ENCODE measurements at regions not wholly inside any gene's neighbourhood (a gene's known extent, or its start where the extent isn't known, plus 50 kb on each side); places are given as distances from the start of the nearest gene placed in this dataset.
A peak's percentile ranks its signal among the peaks of the same experiment; 100 is the strongest.

- DNase-seq (no peak), ATAC-seq (ENCODE audit: low FRiP score in 2 of 2) (no peak)
- H3K4me1 ChIP-seq, result peaks cover 0 to 7% (median 2%) of the 10 kb centered on the region in 4 donors
- WGBS, 2 donors, result 61% methylated on average over 2 of the region's 2 CpGs
- H3K36me3 ChIP-seq, result no peaks in the 10 kb centered on the region
- H3K4me3 ChIP-seq, result no peak overlapping the region
- no peak overlapping the region for H3K27ac ChIP-seq
- TF ChIP-seq POLR2AphosphoS5 (IDR thresholded peaks at IDR 0.05), result no peak
- no peak for TF ChIP-seq EP300 (IDR thresholded peaks at IDR 0.05)
- no peak for TF ChIP-seq POLR2A (IDR thresholded peaks at IDR 0.05)
- TF ChIP-seq, protein P1, sequence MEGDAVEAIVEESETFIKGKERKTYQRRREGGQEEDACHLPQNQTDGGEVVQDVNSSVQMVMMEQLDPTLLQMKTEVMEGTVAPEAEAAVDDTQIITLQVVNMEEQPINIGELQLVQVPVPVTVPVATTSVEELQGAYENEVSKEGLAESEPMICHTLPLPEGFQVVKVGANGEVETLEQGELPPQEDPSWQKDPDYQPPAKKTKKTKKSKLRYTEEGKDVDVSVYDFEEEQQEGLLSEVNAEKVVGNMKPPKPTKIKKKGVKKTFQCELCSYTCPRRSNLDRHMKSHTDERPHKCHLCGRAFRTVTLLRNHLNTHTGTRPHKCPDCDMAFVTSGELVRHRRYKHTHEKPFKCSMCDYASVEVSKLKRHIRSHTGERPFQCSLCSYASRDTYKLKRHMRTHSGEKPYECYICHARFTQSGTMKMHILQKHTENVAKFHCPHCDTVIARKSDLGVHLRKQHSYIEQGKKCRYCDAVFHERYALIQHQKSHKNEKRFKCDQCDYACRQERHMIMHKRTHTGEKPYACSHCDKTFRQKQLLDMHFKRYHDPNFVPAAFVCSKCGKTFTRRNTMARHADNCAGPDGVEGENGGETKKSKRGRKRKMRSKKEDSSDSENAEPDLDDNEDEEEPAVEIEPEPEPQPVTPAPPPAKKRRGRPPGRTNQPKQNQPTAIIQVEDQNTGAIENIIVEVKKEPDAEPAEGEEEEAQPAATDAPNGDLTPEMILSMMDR (IDR thresholded peaks at IDR 0.05), result no peak
- no peaks in the 10 kb centered on the region for H3K9me3 ChIP-seq
- no peaks in the 10 kb centered on the region for H3K27me3 ChIP-seq
These were observed 752.1 kb downstream of the LTN1 start for GRCh38 chr21:28240586-28240985.

DNA sequence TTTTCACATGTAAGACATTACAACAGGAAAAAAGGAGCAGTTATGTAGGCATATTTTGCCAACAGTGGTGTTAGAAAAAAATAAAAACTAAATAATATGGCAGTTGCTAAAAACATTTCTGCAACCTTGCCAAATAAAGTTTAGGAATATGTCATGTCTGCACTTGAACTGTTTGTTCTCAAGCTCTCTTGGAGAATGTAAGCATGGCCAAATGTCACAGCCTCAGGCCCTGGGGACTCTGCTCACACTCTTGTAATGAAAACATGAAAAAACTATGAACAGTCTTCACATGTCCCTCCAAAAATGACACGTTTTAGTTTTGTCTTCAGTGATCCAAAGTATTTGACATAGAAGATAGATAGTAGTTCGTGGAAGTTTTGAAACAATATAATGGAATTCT is 753.3 kb downstream of the LTN1 start:
- no peak for ATAC-seq (ENCODE audit: low FRiP score in 2 of 2)
- H3K27ac ChIP-seq, result no peak overlapping the region
- H3K9me3 ChIP-seq, result no peaks in the 10 kb centered on the region
- peaks cover 0 to 14% (median 4%) of the 10 kb centered on the region in 4 donors for H3K4me1 ChIP-seq
- no peak for TF ChIP-seq POLR2A (IDR thresholded peaks at IDR 0.05)
- no peak for TF ChIP-seq POLR2AphosphoS5 (IDR thresholded peaks at IDR 0.05)
- TF ChIP-seq, protein P1 (IDR thresholded peaks at IDR 0.05), result no peak
- no peak for TF ChIP-seq EP300 (IDR thresholded peaks at IDR 0.05)
- no peak for DNase-seq
- H3K36me3 ChIP-seq, result no peaks in the 10 kb centered on the region
- WGBS, 2 donors, result 47 to 48% methylated on average over 2 of the region's 2 CpGs
- H3K27me3 ChIP-seq, result no peaks in the 10 kb centered on the region
- H3K4me3 ChIP-seq, result no peak overlapping the region

DNA sequence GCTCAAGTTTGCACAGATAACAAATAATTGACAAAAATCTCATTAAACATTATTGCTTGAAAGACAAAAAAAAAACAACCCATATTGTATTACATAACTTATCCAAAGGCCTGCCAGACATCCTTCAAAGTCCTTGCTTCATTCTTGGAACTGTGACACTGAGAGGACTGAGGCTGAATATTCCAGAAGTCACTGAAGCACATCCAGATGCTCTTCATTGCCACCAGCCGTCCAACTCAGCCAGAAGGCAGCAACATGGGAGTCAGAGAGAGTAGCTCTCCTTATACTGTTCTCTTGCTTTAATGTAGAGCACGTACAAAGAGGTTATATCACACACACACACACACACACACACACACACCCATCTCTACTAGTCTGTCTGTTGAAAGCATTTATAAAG is 755.0 kb downstream of the LTN1 start:
- H3K27ac ChIP-seq, result no peak overlapping the region
- TF ChIP-seq POLR2A (IDR thresholded peaks at IDR 0.05), result no peak
- TF ChIP-seq POLR2AphosphoS5 (IDR thresholded peaks at IDR 0.05), result no peak
- TF ChIP-seq, protein P1 (IDR thresholded peaks at IDR 0.05), result no peak
- TF ChIP-seq EP300 (IDR thresholded peaks at IDR 0.05), result no peak
- H3K9me3 ChIP-seq, result no peaks in the 10 kb centered on the region
- 68 to 70% methylated on average over 2 of the region's 2 CpGs for WGBS, 2 donors
- DNase-seq, result no peak
- ATAC-seq (ENCODE audit: low FRiP score in 2 of 2), result no peak
- no peaks in the 10 kb centered on the region for H3K36me3 ChIP-seq
- H3K4me3 ChIP-seq, result no peak overlapping the region
- no peaks in the 10 kb centered on the region for H3K27me3 ChIP-seq
- H3K4me1 ChIP-seq, result peaks cover 0 to 15% (median 4%) of the 10 kb centered on the region in 4 donors

- ATAC-seq (ENCODE audit: low FRiP score in 2 of 2), result peak in 1 of 2 donors; percentile 88
- 61 to 64% methylated on average over 3 of the region's 3 CpGs for WGBS, 2 donors
These were observed 757.3 kb downstream of the LTN1 start for GRCh38 chr21:28235169-28235895.

More at GRCh38 chr21:28235169-28235895, 757.3 kb downstream of the LTN1 start:
- TF ChIP-seq, protein P1 (IDR thresholded peaks at IDR 0.05), result no peak
- no peak for TF ChIP-seq POLR2AphosphoS5 (IDR thresholded peaks at IDR 0.05)
- TF ChIP-seq POLR2A (IDR thresholded peaks at IDR 0.05), result no peak
- TF ChIP-seq EP300 (IDR thresholded peaks at IDR 0.05), result no peak
- Histone ChIP-seq H3K9me3 (no peaks in the 10 kb centered on the region), H3K4me1 (peaks cover 3 to 17% (median 4%) of the 10 kb centered on the region in 4 donors), H3K4me3 (no peak overlapping the region), H3K27me3 (no peaks in the 10 kb centered on the region), H3K36me3 (no peaks in the 10 kb centered on the region), H3K27ac (peak overlapping the region in 1 of 4 donors; percentile 48)
- peak in 1 of 2 donors; percentile 32 for DNase-seq
